ENCODE measurements at regions not wholly inside any gene's neighbourhood (a gene's known extent, or its start where the extent isn't known, plus 50 kb on each side); places are given as distances from the start of the nearest gene placed in this dataset.

- TF ChIP-seq CTCF (conservative IDR thresholded peaks at IDR 0.05; ENCODE audit: low read depth, low read length): peak; percentile 76
- no peak for TF ChIP-seq EZH2 (IDR thresholded peaks at IDR 0.05; ENCODE audit: borderline replicate concordance, low read depth, low read length, poor library complexity, severe bottlenecking)
Measured at GRCh38 chr2:195318440-195319111, 338.4 kb upstream of the SLC39A10 start.
